ENCODE measurements at regions not wholly inside any gene's neighbourhood (a gene's known extent, or its start where the extent isn't known, plus 50 kb on each side); places are given as distances from the start of the nearest gene placed in this dataset.

DNA sequence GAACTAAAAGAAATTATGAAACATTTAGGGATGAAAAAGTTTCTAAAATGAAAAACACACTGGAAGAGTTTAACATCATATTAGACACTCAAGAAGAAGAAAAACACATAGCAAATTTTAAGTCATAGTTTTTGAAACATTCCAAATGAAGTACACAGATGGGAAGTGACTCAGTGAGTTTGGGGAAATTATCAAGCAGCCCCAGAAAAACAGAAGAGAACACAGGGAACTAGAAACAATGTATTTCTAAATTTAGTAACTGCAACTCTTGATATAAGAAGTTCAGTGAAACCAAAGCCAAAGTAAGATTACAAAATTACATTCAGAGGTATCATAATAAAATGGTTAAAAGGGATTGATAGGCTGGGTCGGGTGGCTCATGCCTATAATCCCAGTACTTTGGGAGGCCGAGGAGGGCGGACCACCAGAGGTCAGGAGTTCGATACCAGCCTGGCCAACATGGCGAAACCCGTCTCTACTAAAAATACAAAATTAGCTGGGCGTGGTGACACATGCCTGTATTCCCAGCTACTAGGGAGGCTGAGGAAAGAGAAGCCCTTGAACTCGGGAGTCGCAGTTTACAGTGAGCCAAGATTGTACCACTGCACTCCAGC lies 461.2 kb downstream of the KCTD8 start:
- DNase-seq (ENCODE audit: low spot score), result no peak

DNA sequence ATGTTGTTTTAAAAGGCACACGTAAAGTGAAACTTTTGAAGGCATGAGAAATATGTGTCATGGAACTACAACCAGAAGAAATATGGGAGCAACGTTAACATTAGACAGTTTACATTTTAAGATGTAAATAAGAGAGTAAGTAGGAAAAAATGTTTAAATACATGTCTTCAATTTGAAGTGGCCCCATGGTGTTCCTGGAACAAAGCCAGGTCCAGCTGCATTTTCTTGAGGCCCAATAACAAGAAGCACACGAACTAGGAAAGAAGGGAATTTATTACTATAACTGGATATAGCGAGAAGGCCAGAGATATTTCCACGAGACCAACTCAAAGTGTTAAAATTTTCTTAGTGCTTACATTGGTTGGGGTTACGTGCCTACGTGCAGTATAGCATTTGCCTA lies 458.1 kb downstream of the KCTD8 start:
- no peak for DNase-seq (ENCODE audit: low spot score)

DNA sequence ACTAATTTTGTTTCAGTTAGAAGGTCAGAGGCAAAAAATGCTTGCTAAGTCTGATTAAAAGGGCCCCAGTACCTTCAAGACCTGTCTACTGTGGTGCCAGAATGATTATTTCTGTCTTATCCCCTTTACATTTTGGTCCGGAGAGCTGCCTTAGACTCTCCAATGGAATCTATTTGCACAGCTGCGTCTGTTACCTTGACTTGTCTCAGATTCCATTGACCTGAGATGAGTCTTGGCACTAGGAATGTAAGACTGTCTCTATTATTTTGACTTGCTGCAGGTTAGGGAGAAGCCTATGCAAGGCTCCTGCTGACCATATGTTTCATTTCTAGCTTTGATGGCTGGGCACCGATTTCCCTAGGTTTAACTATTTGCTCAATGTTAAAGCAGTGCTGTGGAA lies 457.6 kb downstream of the KCTD8 start:
- no peak for DNase-seq (ENCODE audit: low spot score)

DNA sequence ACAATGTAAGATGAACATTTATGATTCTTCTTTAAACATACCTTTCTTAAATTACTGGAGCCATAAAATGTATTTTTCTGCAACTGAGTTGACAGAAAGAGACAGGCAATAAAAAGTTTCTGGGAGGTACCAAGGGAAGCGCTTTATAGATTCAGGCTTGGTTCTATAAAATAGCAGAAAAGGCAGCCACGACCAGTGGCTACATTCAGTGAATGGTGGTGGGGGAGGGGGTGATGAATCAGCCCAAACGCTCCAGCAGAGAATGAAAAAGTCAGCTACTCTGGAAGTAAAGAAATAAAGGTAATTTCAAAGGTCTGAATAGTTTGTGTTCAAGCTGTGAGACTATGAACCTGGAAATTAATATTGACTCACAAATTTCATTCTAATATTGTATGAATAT lies 456.1 kb downstream of the KCTD8 start:
- no peak for DNase-seq (ENCODE audit: low spot score)

DNA sequence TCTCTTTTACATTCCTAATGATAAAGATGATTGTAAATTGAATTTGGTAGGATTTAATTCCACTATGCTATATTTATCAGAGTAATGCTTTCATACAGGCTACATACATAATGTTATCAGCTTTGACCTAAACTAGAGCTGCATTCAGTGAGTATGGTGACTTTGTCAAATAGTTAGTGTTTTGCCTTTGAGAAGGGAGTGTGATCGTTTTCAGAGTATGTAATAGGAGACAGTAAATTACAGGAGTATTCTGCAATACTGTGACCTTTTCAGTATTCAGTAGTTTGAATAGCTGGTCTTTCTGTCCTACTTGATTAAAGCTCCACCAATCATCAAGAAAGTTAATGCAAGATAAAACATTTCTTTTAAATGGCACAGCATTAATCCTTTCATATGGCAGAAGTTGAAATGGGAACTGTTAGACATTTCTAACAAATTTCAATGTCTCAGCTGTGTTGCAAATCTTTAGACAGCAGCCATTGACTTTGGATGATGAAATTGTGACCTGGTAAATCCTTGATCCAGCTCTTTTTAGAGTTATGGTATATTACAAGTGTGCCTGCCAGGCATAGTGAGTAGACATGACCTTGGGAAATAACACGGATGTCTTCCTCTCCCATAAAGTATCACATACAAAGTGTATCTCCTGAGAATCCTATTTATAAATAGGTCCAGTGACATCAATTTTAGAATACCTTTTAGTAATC lies 455.3 kb downstream of the KCTD8 start:
- DNase-seq (ENCODE audit: low spot score), result no peak

DNA sequence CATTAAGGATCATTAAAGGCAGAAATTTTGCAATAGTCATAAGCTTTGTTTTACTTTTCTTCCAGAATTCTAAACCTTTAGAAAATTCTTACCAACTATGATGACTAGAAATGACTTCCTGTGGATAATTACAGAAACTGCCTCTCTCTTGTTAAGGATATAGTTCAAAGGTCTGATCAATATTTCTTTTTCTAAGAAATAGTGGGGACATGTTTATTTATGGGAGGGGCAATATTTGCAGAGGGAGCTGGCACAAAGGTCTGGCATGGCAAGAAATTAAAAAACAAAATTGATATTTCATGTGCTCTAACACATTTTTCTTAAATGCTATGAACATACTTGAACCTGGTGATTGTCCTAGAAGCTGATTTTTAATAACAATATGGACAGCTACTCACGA lies 448.9 kb downstream of the KCTD8 start:
- DNase-seq (ENCODE audit: low spot score), result no peak

DNA sequence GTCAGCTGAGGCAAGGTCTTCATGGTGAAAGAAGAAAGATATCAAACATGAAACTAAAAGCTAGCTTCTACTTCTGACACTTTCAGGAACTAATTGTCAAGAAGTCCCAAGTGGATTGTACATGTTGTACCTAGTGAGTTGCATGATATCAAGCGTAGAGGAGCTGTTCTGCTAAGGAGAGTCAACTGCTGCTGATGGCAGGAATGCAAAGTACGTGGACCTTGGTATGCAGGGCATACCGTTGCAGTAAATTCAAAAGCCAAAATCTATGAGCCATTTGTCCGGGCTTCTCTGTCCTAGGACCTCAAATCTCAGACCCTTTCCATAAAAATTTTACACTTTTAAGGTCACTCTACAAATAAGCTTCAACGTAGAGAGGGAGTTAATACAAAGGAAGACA lies 446.2 kb downstream of the KCTD8 start:
- no peak for DNase-seq (ENCODE audit: low spot score)

DNA sequence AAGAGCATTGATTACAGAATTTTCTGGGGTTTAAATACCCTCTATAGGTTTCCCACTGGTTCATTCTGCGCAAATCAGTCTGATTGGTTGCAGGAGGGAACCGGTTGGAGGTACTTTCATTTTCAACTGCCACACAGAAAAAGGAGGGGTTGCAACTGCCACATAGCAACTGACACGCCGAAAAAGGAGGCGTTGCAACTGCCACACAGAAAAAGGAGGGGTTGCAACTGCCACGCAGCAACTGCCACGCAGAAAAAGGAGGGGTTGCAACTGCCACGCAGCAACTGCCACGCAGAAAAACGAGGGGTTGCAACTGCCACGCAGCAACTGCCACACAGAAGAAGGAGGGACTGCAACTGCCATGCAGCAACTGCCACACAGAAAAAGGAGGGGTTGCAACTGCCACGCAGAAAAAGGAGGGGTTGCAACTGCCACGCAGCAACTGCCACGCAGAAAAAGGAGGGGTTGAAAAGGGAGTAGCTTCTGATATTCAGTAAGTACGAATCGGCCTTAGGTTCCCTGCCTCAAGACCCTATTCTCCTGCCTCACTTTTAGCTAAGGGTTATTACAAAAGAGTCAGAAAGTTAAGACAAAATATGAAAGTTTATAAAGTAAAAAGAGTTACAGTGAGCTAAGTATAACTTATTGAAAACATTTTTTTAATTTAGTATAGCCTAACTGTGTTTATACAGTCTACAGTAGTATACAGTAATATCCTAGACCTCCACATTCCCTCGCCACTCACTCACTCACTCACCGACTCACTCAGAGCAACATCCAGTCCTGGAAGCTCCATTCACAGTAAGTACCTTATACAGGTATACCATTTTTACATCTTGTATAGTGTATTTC lies 431.8 kb downstream of the KCTD8 start:
- DNase-seq (ENCODE audit: low spot score), result no peak

DNA sequence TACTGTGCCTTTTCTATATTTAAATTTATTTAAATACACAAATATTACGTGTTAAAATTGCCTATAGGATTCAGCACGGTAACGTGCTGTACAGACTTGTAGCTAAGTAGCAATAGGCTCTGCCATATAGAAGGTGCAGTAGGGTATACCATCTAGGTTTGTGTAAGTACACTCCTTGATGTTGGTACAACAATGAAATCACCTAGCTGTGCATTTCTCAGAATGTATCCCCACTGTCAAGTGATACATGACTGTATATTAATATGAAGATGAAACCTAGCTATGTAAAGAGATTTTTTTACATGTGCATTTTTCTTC lies 431.2 kb downstream of the KCTD8 start:
- no peak for DNase-seq (ENCODE audit: low spot score)

DNA sequence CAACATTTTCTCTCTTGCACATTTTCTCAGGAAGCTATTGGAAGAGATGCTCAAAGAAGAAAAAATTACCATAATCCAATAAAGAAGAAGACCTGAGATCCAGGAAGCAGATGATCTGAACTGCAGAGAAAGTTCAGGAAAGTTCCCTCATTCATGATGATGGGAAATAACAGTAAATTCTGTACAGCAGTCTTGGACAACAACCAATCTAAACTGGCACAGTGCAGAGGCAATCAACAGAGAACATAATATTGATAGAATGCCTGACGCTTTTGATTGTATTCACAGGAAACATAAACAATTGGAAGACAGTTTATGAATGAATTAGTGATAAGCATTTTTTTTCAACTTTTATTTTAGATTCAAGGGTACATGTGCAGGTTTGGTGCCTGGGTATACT lies 428.9 kb downstream of the KCTD8 start:
- DNase-seq (ENCODE audit: low spot score), result no peak

DNA sequence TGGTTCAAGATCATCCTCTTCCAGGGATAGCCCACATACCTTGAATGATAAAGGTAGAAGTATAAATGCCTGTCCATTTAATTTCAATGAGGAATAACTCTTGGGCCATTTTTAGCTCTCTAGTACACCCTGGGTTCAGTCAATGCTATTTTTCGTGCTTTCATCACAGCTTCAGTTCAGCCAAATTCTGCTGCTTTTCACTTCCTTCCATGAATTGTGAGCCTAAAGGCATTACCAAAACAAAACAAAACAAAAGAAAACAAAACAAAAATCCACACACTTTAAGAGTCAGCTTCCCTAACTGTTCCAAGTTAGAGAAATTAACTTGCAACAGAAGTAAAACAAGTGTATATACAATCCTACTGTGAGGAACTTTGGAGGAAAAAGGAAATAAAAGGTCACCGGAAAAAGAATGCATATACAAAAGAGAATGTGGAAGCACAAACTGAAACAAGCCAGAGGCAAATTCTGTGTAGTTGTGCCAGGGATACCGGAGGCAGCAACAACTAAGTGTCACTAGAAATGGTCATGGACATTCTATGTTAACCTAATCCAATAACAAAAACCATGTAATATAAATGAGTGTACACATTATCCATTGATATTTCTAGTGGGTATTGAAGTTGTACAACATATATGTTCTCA lies 423.1 kb downstream of the KCTD8 start:
- peak; percentile 1 for DNase-seq (ENCODE audit: low spot score)

DNA sequence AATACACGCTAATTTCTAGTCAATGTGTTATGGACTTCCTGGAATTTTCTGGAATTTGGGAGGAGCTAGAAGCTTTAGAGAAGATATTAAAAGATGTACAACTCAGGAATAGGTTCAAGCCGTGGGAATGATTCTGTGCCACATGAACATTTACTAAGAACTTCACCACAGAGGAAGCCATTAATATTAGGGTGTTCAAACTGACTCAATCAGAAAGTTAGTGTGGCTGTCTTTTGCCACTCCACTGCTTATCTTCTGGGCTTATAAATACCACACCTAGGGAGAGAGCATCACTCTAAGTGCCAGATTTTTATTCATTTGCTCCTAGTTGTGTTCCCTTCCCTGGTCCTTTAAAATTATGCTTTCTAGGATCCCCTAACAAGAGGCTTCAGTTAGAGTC lies 409.8 kb downstream of the KCTD8 start:
- no peak for DNase-seq (ENCODE audit: low spot score)

DNA sequence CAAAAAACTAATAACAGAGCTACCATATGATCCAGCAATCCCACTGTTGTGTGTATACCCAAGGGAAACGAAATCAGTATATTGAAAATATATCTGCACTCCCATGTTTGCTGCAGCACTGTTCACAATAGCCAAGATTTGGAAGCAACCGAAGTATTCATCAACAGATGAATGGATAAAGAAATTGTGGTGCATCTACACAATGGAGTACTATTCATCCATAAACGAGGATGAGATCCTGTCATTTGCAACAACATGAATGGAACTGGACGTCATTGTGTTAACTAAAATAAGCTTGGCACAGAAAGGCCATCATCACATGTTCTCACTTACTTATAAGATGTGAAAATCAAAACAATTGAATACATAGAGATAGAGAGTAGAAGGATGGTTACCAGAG lies 402.1 kb downstream of the KCTD8 start:
- no peak for DNase-seq (ENCODE audit: low spot score)

DNA sequence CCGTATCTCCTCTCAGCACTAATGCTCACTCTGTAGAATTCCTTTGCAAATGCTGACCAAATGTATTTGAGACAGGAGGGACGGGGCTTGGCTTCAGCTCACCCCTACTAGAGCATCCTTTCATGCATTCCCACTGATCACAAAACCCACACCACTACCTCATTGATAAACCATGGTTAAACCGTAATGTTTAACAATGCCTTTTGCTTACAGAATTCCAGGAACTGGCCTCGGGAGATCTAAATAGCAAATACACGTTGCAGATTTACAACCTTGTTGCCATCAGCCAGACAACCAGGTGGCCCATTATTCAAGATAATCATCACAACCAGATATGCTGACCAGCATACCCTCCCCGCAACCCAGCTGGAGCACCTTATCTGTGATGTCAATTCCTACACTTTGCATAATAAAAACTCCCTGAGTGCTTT lies 391.9 kb downstream of the KCTD8 start:
- no peak for DNase-seq (ENCODE audit: low spot score)

DNA sequence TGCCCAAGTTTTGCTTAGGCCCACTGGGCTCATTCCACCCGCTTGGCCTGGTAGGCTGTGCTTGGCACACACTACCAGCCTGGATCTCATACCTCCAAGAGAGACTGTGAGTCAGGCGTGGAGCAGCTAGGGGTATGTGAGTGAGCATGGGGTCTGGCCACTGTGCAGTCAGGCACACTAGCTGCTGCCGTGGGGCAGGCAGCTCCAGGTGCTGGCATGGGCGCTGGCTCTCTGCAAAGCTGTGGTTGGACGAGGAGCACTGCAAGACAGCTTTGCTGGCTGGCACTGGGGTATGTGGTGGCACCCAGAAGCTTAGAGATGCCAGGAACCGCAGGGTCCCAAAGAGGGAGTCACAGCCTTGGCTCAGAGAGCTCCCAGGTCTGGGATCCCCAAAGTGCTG lies 377.8 kb downstream of the KCTD8 start:
- no peak for DNase-seq (ENCODE audit: low spot score)

DNA sequence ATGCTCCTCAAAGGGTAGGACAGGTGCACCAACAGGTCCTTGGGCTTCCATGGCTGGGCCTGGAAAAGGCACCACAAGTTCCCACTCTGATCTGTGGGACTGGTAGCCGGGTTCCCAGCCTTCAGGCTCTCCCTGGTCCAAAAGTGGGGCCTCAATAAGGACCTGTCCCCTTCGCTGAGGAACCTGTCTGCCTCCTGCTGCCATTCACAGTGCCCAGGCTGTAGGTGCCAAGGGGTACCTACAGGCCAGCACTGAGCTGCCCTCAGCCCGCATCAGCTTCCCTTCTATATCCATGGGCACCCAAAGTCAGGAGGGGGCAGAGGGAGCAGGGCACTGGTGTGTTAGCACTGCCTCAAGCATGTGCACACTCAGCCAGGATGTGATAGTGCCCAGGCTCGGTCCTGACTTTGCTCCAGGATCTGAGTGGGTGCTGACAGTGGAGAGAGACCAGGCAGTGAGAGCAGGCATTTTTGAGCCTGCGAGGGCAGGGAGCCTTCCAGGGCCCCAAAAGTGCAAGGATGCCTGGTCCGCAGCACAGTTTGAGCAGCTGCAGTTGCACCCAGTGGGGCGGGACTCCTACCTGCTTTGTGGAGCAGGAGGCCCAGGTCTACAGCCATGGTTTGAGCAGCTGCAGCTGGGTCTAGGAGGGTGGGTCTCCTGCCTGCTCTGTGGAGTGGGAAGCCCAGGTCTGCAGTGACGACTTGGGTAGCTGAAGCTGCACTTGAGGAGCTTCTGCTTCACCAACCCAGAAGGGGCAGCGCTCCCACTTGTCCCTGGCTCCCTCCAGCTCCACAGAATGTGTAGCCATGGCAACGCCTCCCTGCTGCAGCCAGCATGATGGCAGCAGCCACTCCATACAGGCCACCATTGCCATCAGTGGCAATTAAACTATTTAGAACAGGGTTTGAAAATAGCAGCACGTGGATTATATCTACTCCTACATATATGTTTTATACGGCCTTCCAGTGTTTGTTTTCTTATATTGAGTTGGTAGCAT lies 376.4 kb downstream of the KCTD8 start:
- DNase-seq (ENCODE audit: low spot score), result no peak

DNA sequence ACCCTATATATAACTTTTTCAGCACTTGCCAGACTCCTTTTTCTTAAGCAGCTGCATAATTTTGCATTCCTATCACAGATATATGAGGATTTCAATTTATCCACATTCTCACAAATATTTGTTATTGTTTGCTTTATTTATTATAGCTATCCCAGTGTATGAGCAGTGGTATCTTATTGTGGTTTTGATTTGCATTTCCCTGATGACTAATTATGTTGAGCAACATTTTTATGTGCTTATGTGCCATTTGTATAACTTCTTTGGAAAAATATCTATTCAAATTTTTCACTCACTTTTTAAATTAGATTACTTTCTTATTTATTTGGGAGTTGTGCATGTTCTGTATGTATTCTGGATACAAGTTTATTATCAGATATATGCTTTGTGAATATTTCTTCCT lies 361.9 kb downstream of the KCTD8 start:
- no peak for DNase-seq (ENCODE audit: low spot score)

DNA sequence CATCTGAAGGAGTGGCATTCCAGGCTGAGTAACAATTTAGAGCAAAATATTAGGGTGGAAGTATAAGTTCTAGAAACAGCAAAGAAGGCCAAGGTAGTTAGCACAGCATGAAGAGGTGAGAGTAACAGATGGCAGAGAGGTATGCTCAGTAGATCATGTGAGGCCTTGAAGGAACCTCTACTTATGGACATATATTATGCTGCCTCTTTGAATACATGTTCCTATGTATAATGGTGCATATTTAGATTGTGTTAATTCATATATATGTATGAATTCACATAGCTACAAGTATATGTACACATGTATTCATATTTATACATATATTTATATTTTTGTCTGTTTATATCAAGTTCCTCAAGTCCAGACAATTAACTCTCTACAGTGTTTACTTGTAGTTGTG lies 355.2 kb downstream of the KCTD8 start:
- no peak for DNase-seq (ENCODE audit: low spot score)

DNA sequence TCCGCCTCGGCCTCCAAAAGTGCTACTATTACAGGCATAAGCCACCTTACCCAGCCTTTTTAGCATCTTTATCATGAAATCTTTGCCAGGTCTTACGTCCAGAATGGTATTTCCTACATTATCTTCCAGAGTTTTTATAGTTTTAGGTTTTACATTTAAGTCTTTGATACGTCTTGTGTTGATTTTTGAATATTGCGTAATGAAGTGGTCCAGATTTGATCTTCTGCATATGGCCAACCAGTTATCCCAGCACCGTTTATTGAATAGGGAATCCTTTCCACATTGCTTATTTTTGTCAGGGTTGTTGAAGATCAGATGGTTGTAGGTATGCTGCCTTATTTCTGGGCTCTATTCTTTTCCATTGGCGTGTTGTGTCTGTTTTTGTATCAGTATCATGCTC lies 349.6 kb downstream of the KCTD8 start:
- no peak for DNase-seq (ENCODE audit: low spot score)

DNA sequence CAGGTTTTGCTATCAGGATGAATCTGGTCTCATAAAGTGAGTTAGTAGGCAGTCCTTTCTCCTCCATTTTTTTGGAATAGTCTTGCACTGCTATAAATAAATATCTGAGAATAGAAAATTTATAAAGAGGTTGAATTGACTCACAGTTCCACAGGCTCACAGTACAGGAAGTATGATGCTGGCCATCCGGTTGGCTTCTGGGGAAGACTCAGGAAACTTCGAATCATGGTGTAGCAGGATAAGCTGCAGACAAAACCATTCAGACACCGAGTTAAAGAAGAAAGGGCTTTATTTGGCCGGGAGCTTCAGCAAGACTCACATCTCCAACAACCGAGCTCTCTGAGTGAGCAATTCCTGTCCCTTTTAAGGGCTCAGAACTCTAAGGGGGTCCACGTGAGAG lies 348.2 kb downstream of the KCTD8 start:
- DNase-seq (ENCODE audit: low spot score), result peak; percentile 38

DNA sequence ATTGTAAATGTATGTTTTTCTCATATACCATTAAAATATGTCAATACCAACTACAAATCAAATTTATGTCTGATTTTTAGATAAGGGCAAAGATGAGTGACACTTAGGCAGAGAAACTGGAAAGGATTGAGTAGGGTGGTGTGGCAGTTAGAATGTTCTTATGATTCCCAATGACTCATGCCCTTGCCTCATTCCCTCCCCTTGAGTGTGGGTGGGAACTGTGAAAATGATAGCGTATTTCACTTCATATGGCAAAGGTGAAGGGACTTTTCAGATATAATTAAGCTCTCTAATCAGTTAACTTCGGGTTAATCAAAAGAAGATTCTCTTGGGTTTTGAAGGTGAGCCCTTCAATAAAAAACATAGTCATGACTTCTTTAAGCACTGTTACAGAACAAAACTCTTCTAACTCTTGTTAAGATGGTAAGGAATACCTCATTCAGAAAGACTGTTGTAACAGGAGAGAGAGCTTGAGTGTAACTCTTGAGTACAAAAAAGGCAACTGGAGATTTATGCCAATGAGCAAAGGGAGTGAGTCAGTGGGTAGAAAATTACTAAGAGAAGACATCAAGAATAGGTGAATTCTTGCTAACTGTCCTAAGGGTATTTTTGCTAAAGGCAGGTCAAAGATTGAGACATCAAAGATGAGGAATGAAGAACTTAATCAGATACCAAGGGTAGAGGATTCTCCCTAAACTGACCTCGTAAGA lies 329.5 kb downstream of the KCTD8 start:
- DNase-seq (ENCODE audit: low spot score), result no peak

Measured in kidney capillary endothelial cell (primary cell).